HG03469 (cell line): ENCODE measurements at regions not wholly inside any gene's neighbourhood (a gene's known extent, or its start where the extent isn't known, plus 50 kb on each side); places are given as distances from the start of the nearest gene placed in this dataset.

Source experiments
- ATAC-seq: cut with Tn5 transposase; IDR thresholded peaks from one replicate; pipeline ENCODE4 v1.9.1; 2021; ENCODE audit warnings: mild to moderate bottlenecking, moderate library complexity, moderate number of reproducible peaks; ENCODE audit not compliant: unreplicated experiment

GRCh38 chr5:167233507-167234220, 1057.8 kb upstream of the WWC1 start:
- no peak for ATAC-seq

GRCh38 chr5:167241436-167242067, 1049.9 kb upstream of the WWC1 start:
- ATAC-seq = no peak

- ATAC-seq = no peak
Measured at GRCh38 chr5:167242701-167243100, 1048.7 kb upstream of the WWC1 start.

GRCh38 chr5:167243463-167243862, 1048.0 kb upstream of the WWC1 start:
- ATAC-seq = no peak

- no peak for ATAC-seq
Measured at GRCh38 chr5:167244583-167244982, 1046.9 kb upstream of the WWC1 start.

GRCh38 chr5:167245868-167246267, 1045.6 kb upstream of the WWC1 start:
- no peak for ATAC-seq

- no peak for ATAC-seq
Measured at GRCh38 chr5:167247816-167248215, 1043.6 kb upstream of the WWC1 start.

GRCh38 chr5:167248257-167248656, 1043.2 kb upstream of the WWC1 start:
- no peak for ATAC-seq

GRCh38 chr5:167250996-167251395, 1040.4 kb upstream of the WWC1 start:
- no peak for ATAC-seq

- no peak for ATAC-seq
Measured at GRCh38 chr5:167254132-167254531, 1037.3 kb upstream of the WWC1 start.

GRCh38 chr5:167255926-167256325, 1035.5 kb upstream of the WWC1 start:
- no peak for ATAC-seq

GRCh38 chr5:167259806-167260205, 1031.6 kb upstream of the WWC1 start:
- ATAC-seq = no peak

- ATAC-seq = no peak
Measured at GRCh38 chr5:167261309-167262100, 1029.9 kb upstream of the WWC1 start.

- no peak for ATAC-seq
Measured at GRCh38 chr5:167263185-167263584, 1028.3 kb upstream of the WWC1 start.

GRCh38 chr5:167264348-167264747, 1027.1 kb upstream of the WWC1 start:
- no peak for ATAC-seq

- ATAC-seq = no peak
Measured at GRCh38 chr5:167268337-167268736, 1023.1 kb upstream of the WWC1 start.

- no peak for ATAC-seq
Measured at GRCh38 chr5:167269146-167269545, 1022.3 kb upstream of the WWC1 start.

- ATAC-seq = no peak
Measured at GRCh38 chr5:167271081-167271480, 1020.4 kb upstream of the WWC1 start.

- no peak for ATAC-seq
Measured at GRCh38 chr5:167271511-167271910, 1019.9 kb upstream of the WWC1 start.

GRCh38 chr5:167280111-167280510, 1011.3 kb upstream of the WWC1 start:
- no peak for ATAC-seq

- ATAC-seq = no peak
Measured at GRCh38 chr5:167281925-167282324, 1009.5 kb upstream of the WWC1 start.

GRCh38 chr5:167283691-167284090, 1007.8 kb upstream of the WWC1 start:
- no peak for ATAC-seq
